Daoy (cell line): ENCODE measurements at regions not wholly inside any gene's neighbourhood (a gene's known extent, or its start where the extent isn't known, plus 50 kb on each side); places are given as distances from the start of the nearest gene placed in this dataset.

ENCODE experiments used
- DNase-seq: peaks from one replicate; pipeline ENCODE4 v3.0.0-alpha.2; 2015; ENCODE audit warnings: low read depth

- DNase-seq, result no peak
Observed at GRCh38 chr6:168384045-168385036, 56.6 kb upstream of the SMOC2 start.

- DNase-seq, result no peak
Observed at GRCh38 chr6:168385037-168385759, 55.8 kb upstream of the SMOC2 start.

- DNase-seq, result no peak
Observed at GRCh38 chr6:168385858-168386735, 54.9 kb upstream of the SMOC2 start.

DNA sequence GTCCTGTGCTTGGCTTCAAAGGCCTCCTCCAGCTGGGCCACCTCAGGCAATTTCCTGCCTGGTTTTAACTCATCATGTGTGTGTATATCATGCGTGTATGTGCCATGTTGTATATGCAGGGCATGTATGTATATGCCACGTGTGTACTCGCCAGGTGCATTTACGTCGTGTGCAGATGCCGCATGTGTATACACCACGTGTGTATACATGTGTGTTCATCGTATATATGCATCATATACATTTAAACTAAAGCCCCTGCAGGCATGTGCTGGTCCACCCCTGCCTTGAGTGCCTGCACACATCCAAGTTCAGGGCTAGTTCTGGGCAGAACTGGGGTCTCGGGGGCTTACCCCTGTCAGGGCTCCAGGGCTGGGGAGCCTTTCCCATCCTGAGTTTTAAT lies 54.0 kb upstream of the SMOC2 start:
- DNase-seq, result no peak

DNA sequence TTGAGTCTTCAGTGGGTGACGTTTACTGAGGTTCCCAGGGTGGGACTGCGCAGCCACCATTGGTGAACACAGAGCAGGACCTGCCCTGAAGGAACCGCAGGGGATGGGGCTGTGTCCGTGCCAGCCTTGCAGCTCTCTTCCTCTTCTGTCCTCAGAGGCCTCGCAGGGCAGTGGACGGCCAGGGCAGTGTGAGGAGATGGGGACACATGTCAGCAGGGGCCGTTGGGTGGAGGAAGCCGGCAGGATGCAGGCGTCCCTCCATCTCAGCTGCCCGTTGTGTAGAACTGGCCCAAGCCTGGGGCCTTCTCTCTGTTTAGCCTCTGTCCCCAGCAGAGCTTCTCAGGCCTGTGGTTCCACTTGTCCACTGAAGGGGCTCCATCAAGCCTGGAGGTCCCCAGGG lies 53.6 kb upstream of the SMOC2 start:
- no peak for DNase-seq

DNA sequence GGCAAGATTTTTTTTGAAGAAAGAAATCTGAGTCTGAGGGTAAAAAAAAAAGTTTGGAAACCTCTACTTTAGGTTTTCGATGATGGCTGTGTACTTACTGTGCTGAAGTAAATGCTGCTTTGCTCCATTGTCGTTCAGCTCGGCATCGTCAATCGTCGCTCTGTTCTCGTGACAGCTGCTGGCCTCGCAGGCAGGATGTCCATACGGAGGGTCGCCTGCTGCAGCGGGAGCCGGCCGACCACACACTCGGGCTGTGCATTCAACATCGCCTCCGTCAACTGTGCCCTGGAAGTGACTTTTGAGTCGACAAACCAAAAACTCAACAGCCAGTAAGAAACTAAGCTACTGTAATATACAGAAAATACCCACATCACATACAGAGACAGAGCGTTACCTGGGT lies 53.1 kb upstream of the SMOC2 start:
- no peak for DNase-seq

DNA sequence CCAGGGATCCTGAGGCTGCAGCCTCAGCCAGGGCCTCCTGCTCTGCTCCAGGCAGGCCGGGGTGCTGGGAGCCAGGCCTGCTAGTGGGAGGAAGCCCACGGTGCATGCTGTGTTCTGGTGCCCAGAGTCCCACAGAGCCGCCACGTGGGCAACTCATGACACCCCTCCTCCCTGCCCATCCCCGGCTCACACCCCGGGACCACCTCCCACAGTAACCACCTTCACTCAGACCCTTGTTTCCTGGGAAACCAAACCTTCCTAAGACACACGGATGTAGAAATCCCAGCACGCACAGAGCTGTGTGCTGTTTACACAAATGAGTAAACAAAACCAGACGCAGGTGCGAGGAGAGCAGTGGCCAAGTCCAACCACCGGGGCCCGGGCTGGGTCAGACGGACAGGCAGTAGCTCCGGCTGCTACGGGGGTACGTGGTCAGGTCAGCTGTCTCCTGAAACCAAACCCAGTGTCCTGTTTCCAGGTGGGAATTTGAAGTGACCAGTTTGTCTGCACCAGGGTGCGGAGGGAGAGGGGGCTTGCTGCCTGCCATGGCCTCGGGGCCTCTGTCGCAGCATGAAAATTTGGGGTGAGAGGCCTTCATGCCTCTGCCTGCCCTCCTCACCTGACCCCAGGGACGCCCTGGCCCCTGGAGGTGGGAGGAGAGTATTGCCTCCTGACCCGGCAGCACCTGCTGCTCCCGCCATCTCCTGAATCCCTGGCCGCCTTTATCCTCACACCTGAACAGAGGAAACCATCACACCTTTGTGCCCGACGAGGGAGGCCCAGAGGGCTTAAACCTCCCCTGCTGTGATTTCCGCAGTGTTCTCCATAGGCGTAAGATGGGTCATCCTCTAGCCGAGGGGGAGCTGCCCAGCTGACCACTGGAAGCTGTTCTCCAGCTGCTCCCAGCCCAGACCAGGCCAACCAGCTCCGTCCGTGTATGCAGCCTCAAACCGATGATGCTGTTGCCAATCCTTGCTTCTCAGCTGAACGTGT lies 52.0 kb upstream of the SMOC2 start:
- no peak for DNase-seq

GRCh38 chr6:168390749-168391420 lies 50.1 kb upstream of the SMOC2 start:
- no peak for DNase-seq
